Muscle layer of colon (tissue), 2 donors: ENCODE measurements at regions not wholly inside any gene's neighbourhood (a gene's known extent, or its start where the extent isn't known, plus 50 kb on each side); places are given as distances from the start of the nearest gene placed in this dataset.

Source experiments
- H3K27ac ChIP-seq: one replicate; pipeline ENCODE4 v1.7.0; 2013; ENCODE audit warnings: low read depth, mild to moderate bottlenecking, low read length, moderate library complexity
- H3K27me3 ChIP-seq, 2 donors: one replicate each; pipeline ENCODE4 v1.7.0; 2013; ENCODE audit warnings: low read length in 2 of 2, mild to moderate bottlenecking in 2 of 2; ENCODE audit not compliant: insufficient read depth in 2 of 2, control insufficient read depth in 1 of 2
- H3K36me3 ChIP-seq: one replicate; pipeline ENCODE4 v1.7.0; 2013; ENCODE audit warnings: mild to moderate bottlenecking, low read length; ENCODE audit not compliant: insufficient read depth
- H3K4me1 ChIP-seq: one replicate; pipeline ENCODE4 v1.7.0; 2013; ENCODE audit warnings: mild to moderate bottlenecking, low read length; ENCODE audit not compliant: insufficient read depth
- H3K4me3 ChIP-seq, 2 donors: one replicate each; pipeline ENCODE4 v1.7.0; 2013; ENCODE audit warnings: low read length in 2 of 2, low read depth in 1 of 2, mild to moderate bottlenecking in 1 of 2, moderate library complexity in 1 of 2
- H3K9ac ChIP-seq: one replicate; pipeline ENCODE4 v1.7.0; 2013; ENCODE audit warnings: low read length
- H3K9me3 ChIP-seq: one replicate; pipeline ENCODE4 v1.7.0; 2013; ENCODE audit warnings: mild to moderate bottlenecking, low read length
- donor health status: abdominal sarcoma.
- donor health status: Adenocarcinoma of cecum.

GRCh38 chr9:71632776-71633175, 135.5 kb downstream of the CEMIP2 start:
- no peak overlapping the region for H3K9ac ChIP-seq
- no peaks in the 10 kb centered on the region for H3K27me3 ChIP-seq
- H3K4me1 ChIP-seq: no peaks in the 10 kb centered on the region
- no peaks in the 10 kb centered on the region for H3K9me3 ChIP-seq
- H3K27ac ChIP-seq: no peak overlapping the region
- H3K36me3 ChIP-seq: no peaks in the 10 kb centered on the region
- H3K4me3 ChIP-seq: no peak overlapping the region

- Histone ChIP-seq H3K36me3 (no peaks in the 10 kb centered on the region), H3K4me3 (no peak overlapping the region), H3K9me3 (no peaks in the 10 kb centered on the region), H3K9ac (no peak overlapping the region), H3K4me1 (no peaks in the 10 kb centered on the region), H3K27me3 (no peaks in the 10 kb centered on the region), H3K27ac (no peak overlapping the region)
Measured at GRCh38 chr9:71630377-71630995, 137.8 kb downstream of the CEMIP2 start.

- H3K27ac ChIP-seq: no peak overlapping the region
- no peak overlapping the region for H3K4me3 ChIP-seq
- no peak overlapping the region for H3K9ac ChIP-seq
- H3K9me3 ChIP-seq: no peaks in the 10 kb centered on the region
- no peaks in the 10 kb centered on the region for H3K4me1 ChIP-seq
- H3K27me3 ChIP-seq: no peaks in the 10 kb centered on the region
- no peaks in the 10 kb centered on the region for H3K36me3 ChIP-seq
Measured at GRCh38 chr9:71629578-71630215, 138.6 kb downstream of the CEMIP2 start.

GRCh38 chr9:71628247-71628646, 140.1 kb downstream of the CEMIP2 start:
- Histone ChIP-seq H3K9ac (no peak overlapping the region), H3K27ac (no peak overlapping the region), H3K4me3 (no peak overlapping the region), H3K27me3 (no peaks in the 10 kb centered on the region), H3K9me3 (no peaks in the 10 kb centered on the region), H3K4me1 (no peaks in the 10 kb centered on the region), H3K36me3 (no peaks in the 10 kb centered on the region)

GRCh38 chr9:71627537-71627936, 140.8 kb downstream of the CEMIP2 start:
- Histone ChIP-seq H3K27me3 (no peaks in the 10 kb centered on the region), H3K4me3 (no peak overlapping the region), H3K4me1 (no peaks in the 10 kb centered on the region), H3K9me3 (no peaks in the 10 kb centered on the region), H3K36me3 (no peaks in the 10 kb centered on the region), H3K27ac (no peak overlapping the region), H3K9ac (no peak overlapping the region)

GRCh38 chr9:71626395-71626794, 141.9 kb downstream of the CEMIP2 start:
- no peaks in the 10 kb centered on the region for H3K36me3 ChIP-seq
- no peak overlapping the region for H3K9ac ChIP-seq
- H3K9me3 ChIP-seq: no peaks in the 10 kb centered on the region
- no peak overlapping the region for H3K4me3 ChIP-seq
- no peaks in the 10 kb centered on the region for H3K27me3 ChIP-seq
- no peak overlapping the region for H3K27ac ChIP-seq
- no peaks in the 10 kb centered on the region for H3K4me1 ChIP-seq

- H3K4me1 ChIP-seq: no peaks in the 10 kb centered on the region
- H3K4me3 ChIP-seq: no peak overlapping the region
- no peaks in the 10 kb centered on the region for H3K27me3 ChIP-seq
- H3K9ac ChIP-seq: no peak overlapping the region
- H3K9me3 ChIP-seq: no peaks in the 10 kb centered on the region
- no peak overlapping the region for H3K27ac ChIP-seq
- H3K36me3 ChIP-seq: no peaks in the 10 kb centered on the region
Measured at GRCh38 chr9:71624728-71625127, 143.6 kb downstream of the CEMIP2 start.

- H3K9ac ChIP-seq: no peak overlapping the region
Measured at GRCh38 chr9:71620746-71621145, 147.6 kb downstream of the CEMIP2 start.

GRCh38 chr9:71620331-71620730, 148.0 kb downstream of the CEMIP2 start:
- Histone ChIP-seq H3K4me1 (no peaks in the 10 kb centered on the region), H3K4me3 (no peak overlapping the region), H3K27ac (no peak overlapping the region), H3K27me3 (no peaks in the 10 kb centered on the region), H3K36me3 (no peaks in the 10 kb centered on the region), H3K9me3 (no peaks in the 10 kb centered on the region), H3K9ac (no peak overlapping the region)

More at GRCh38 chr9:71620746-71621145, 147.6 kb downstream of the CEMIP2 start:
- Histone ChIP-seq H3K27ac (no peak overlapping the region), H3K4me3 (no peak overlapping the region), H3K27me3 (no peaks in the 10 kb centered on the region), H3K4me1 (no peaks in the 10 kb centered on the region), H3K9me3 (no peaks in the 10 kb centered on the region), H3K36me3 (no peaks in the 10 kb centered on the region)

- Histone ChIP-seq H3K9ac (no peak overlapping the region), H3K27me3 (no peaks in the 10 kb centered on the region), H3K27ac (no peak overlapping the region), H3K4me3 (no peak overlapping the region), H3K4me1 (no peaks in the 10 kb centered on the region), H3K36me3 (no peaks in the 10 kb centered on the region), H3K9me3 (no peaks in the 10 kb centered on the region)
Measured at GRCh38 chr9:71619926-71620325, 148.4 kb downstream of the CEMIP2 start.

GRCh38 chr9:71614409-71615010, 153.8 kb downstream of the CEMIP2 start:
- Histone ChIP-seq H3K36me3 (no peaks in the 10 kb centered on the region), H3K9ac (no peak overlapping the region), H3K27me3 (no peaks in the 10 kb centered on the region), H3K9me3 (no peaks in the 10 kb centered on the region), H3K4me3 (no peak overlapping the region), H3K4me1 (no peaks in the 10 kb centered on the region), H3K27ac (no peak overlapping the region)

- Histone ChIP-seq H3K9me3 (no peaks in the 10 kb centered on the region), H3K4me3 (no peak overlapping the region), H3K27me3 (no peaks in the 10 kb centered on the region), H3K9ac (no peak overlapping the region), H3K36me3 (no peaks in the 10 kb centered on the region), H3K4me1 (no peaks in the 10 kb centered on the region), H3K27ac (no peak overlapping the region)
Measured at GRCh38 chr9:71612889-71613288, 155.4 kb downstream of the CEMIP2 start.
